B cell (primary cell): ENCODE measurements at regions not wholly inside any gene's neighbourhood (a gene's known extent, or its start where the extent isn't known, plus 50 kb on each side); places are given as distances from the start of the nearest gene placed in this dataset.

ENCODE experiments used
- ATAC-seq: fragments of 200-7000 bp; cut with Tn5 transposase; one replicate; pipeline ENCODE4 v1.10.0; 2021; ENCODE audit warnings: low read depth, mild to moderate bottlenecking, moderate number of reproducible peaks, moderate library complexity
- CTCF ChIA-PET: fragments of 350-600 bp; sonication (Branson Sonifier 250); formaldehyde crosslinking; loops from one replicate; lab custom pipeline; 2021; ENCODE audit warnings: antibody characterized with exemption, inconsistent platforms; lab: Charles Lee
- POLR2A ChIA-PET: fragments of 350-600 bp; sonication (Branson Sonifier 250); formaldehyde crosslinking; loops from one replicate; lab custom pipeline; 2021; ENCODE audit warnings: antibody characterized with exemption; lab: Charles Lee
- DNase-seq: peaks from one replicate; pipeline ENCODE4 v3.0.0; 2013
- H2AFZ ChIP-seq: 2 replicates; pipeline ENCODE4 v1.6.1; 2012; ENCODE audit warnings: mild to moderate bottlenecking, low read depth, low read length; ENCODE audit not compliant: insufficient read depth, poor library complexity, severe bottlenecking
- H3K27ac ChIP-seq, 2 donors: 1 replicate in 1 of 2; 2 replicates in 1 of 2; pipeline ENCODE4 v1.5.1; 2012 to 2013; ENCODE audit warnings: low read length in 2 of 2, mild to moderate bottlenecking in 2 of 2, moderate library complexity in 1 of 2
- H3K27me3 ChIP-seq, 4 experiments: fragments of 200-600 bp in 1 of 4; sonication (generic) in 1 of 4; replicated peaks in 1 of 4; 1 replicate in 2 of 4; 2 replicates in 2 of 4; pipeline versions ENCODE4 v1.6.1 to v1.7.0; 2013 to 2016; ENCODE audit warnings: low read length in 3 of 4, mild to moderate bottlenecking in 2 of 4, mixed read lengths in 1 of 4, moderate library complexity in 1 of 4; ENCODE audit not compliant: insufficient read depth in 4 of 4, control insufficient read depth in 3 of 4; ENCODE audit errors: control extremely low read depth in 1 of 4
- H3K36me3 ChIP-seq, 2 experiments: replicated peaks in 1 of 2; 1 replicate in 1 of 2; 2 replicates in 1 of 2; pipeline versions ENCODE4 v1.6.1 to v1.7.1; 2013; ENCODE audit warnings: low read length in 1 of 2; ENCODE audit not compliant: insufficient read depth in 2 of 2, control insufficient read depth in 1 of 2; ENCODE audit errors: control extremely low read depth in 1 of 2, extremely low read depth in 1 of 2
- H3K4me1 ChIP-seq, 2 donors: fragments of 200-600 bp in 1 of 2; sonication (generic) in 1 of 2; 1 replicate in 1 of 2; 2 replicates in 1 of 2; pipeline versions ENCODE4 v1.5.1 to v1.6.1; 2013 to 2017; ENCODE audit warnings: low read length in 2 of 2; ENCODE audit not compliant: control insufficient read depth in 2 of 2, insufficient read depth in 2 of 2
- H3K4me2 ChIP-seq: replicated peaks from 2 replicates; pipeline ENCODE3; 2012; ENCODE audit warnings: mild to moderate bottlenecking, low read depth, low read length; ENCODE audit not compliant: poor library complexity, severe bottlenecking
- H3K4me3 ChIP-seq, 5 experiments: fragments of 200-600 bp in 1 of 5; sonication (generic) in 1 of 5; 1 replicate in 3 of 5; 2 replicates in 2 of 5; pipeline versions ENCODE4 v1.5.1 to v1.7.0; 2011 to 2016; ENCODE audit warnings: low read length in 4 of 5, mild to moderate bottlenecking in 4 of 5, low read depth in 2 of 5, control low read depth in 1 of 5, moderate library complexity in 1 of 5; ENCODE audit not compliant: insufficient read depth in 1 of 5; ENCODE audit errors: control extremely low read depth in 1 of 5, extremely low read depth in 1 of 5
- H3K79me2 ChIP-seq: fragments of 200-600 bp; sonication (generic); one replicate; pipeline ENCODE4 v1.6.0; 2016; ENCODE audit warnings: low read length; ENCODE audit not compliant: control insufficient read depth, insufficient read depth
- H3K9ac ChIP-seq: fragments of 200-600 bp; sonication (generic); 2 replicates; pipeline ENCODE4 v1.6.1; 2017; ENCODE audit warnings: mild to moderate bottlenecking, low read length, moderate library complexity
- H3K9me3 ChIP-seq, 3 donors: one replicate each; pipeline versions ENCODE4 v1.6.1 to v1.7.1; 2013; ENCODE audit warnings: low read length in 2 of 3; ENCODE audit not compliant: control insufficient read depth in 2 of 3, insufficient read depth in 1 of 3; ENCODE audit errors: control extremely low read depth in 1 of 3
- H4K20me1 ChIP-seq: 2 replicates; pipeline ENCODE4 v1.6.0; 2012; ENCODE audit warnings: mild to moderate bottlenecking, low read length; ENCODE audit not compliant: insufficient read depth, control insufficient read depth, poor library complexity, severe bottlenecking
- H3K27ac Mint-ChIP-seq: one replicate; pipeline ENCODE4 v1.8.0; 2021; ENCODE audit warnings: mixed read lengths
- H3K27me3 Mint-ChIP-seq: one replicate; pipeline ENCODE4 v1.8.0; 2021; ENCODE audit warnings: mixed read lengths
- H3K4me1 Mint-ChIP-seq: one replicate; pipeline ENCODE4 v1.8.0; 2021; ENCODE audit warnings: mixed read lengths
- H3K4me3 Mint-ChIP-seq: one replicate; pipeline ENCODE4 v1.8.0; 2021; ENCODE audit warnings: mixed read lengths
- H3K9me3 Mint-ChIP-seq: one replicate; pipeline ENCODE4 v1.8.0; 2022; ENCODE audit warnings: mixed read lengths; ENCODE audit not compliant: insufficient read depth
- CTCF ChIP-seq: fragments of 200-600 bp; IDR thresholded peaks from one replicate; pipeline ENCODE4 v1.8.0; 2022; ENCODE audit warnings: antibody characterized with exemption, mild to moderate bottlenecking
- EZH2 ChIP-seq: IDR thresholded peaks from 2 replicates; pipeline ENCODE4 v1.6.1; 2012; ENCODE audit warnings: borderline replicate concordance, low read depth, mild to moderate bottlenecking, moderate library complexity, low read length; ENCODE audit not compliant: insufficient read depth, poor library complexity, severe bottlenecking
- WGBS: methylation state at CpG from one replicate; pipeline ENCODE4 v1.1.5; 2013; ENCODE audit warnings: missing lambda C conversion rate; ENCODE audit not compliant: insufficient coverage; 5-methylcytosine and 5-hydroxymethylcytosine counted together
- intact Hi-C: fragments of 100-400 bp; cut with micrococcal nuclease; formaldehyde crosslinking; loops from one replicate; pipeline ENCODE4 v1.10.0; 2022

- no peak overlapping the region for H3K27ac Mint-ChIP-seq
- H3K4me1 Mint-ChIP-seq = no peaks in the 10 kb centered on the region
- H3K4me1 ChIP-seq = no peaks in the 10 kb centered on the region
- no peaks in the 10 kb centered on the region for H4K20me1 ChIP-seq
- ChIA-PET CTCF (no interaction called here), POLR2A (no interaction called here)
- H3K4me2 ChIP-seq = no peak overlapping the region
- H3K9me3 ChIP-seq = peaks cover 0 to 21% (median 3%) of the 10 kb centered on the region in 3 donors
- intact Hi-C loops = no loop called here
- H3K79me2 ChIP-seq = no peaks in the 10 kb centered on the region
- TF ChIP-seq CTCF (no peak), EZH2 (no peak)
- no peak overlapping the region for H2AFZ ChIP-seq
- H3K27ac ChIP-seq = no peak overlapping the region
- H3K36me3 ChIP-seq = no peaks in the 10 kb centered on the region
- DNase-seq (no peak), ATAC-seq (no peak)
- H3K27me3 Mint-ChIP-seq = no peaks in the 10 kb centered on the region
- H3K4me3 ChIP-seq = no peak overlapping the region
- peaks cover 6% of the 10 kb centered on the region for H3K9me3 Mint-ChIP-seq
- H3K9ac ChIP-seq = no peak overlapping the region
- H3K4me3 Mint-ChIP-seq = no peak overlapping the region
- WGBS = 36% methylated on average over 1 of the region's 5 CpGs
- no peaks in the 10 kb centered on the region for H3K27me3 ChIP-seq
Measured at GRCh38 chr11:70892889-70893288, 359.5 kb downstream of the SHANK2 start.

- DNase-seq (no peak), ATAC-seq (no peak)
- intact Hi-C loops = no loop called here
- Histone ChIP-seq H2AFZ (no peak overlapping the region), H3K4me2 (no peak overlapping the region), H3K4me3 (no peak overlapping the region), H3K27ac (no peak overlapping the region), H4K20me1 (no peaks in the 10 kb centered on the region), H3K9me3 (peaks cover 0 to 21% (median 3%) of the 10 kb centered on the region in 3 donors), H3K4me1 (no peaks in the 10 kb centered on the region), H3K79me2 (no peaks in the 10 kb centered on the region), H3K9ac (no peak overlapping the region), H3K27me3 (no peaks in the 10 kb centered on the region), H3K36me3 (no peaks in the 10 kb centered on the region)
- TF ChIP-seq CTCF (no peak), EZH2 (no peak)
- ChIA-PET POLR2A (no interaction called here), CTCF (no interaction called here)
- 87% methylated on average over 20 of the region's 20 CpGs for WGBS
- Mint-ChIP-seq H3K4me1 (no peaks in the 10 kb centered on the region), H3K9me3 (peaks cover 10% of the 10 kb centered on the region), H3K4me3 (no peak overlapping the region), H3K27ac (no peak overlapping the region), H3K27me3 (no peaks in the 10 kb centered on the region)
Measured at GRCh38 chr11:70894566-70895365, 357.6 kb downstream of the SHANK2 start.
